SK-N-SH (cell line): ENCODE measurements at regions not wholly inside any gene's neighbourhood (a gene's known extent, or its start where the extent isn't known, plus 50 kb on each side); places are given as distances from the start of the nearest gene placed in this dataset.

Experiments
- CTCF ChIA-PET: fragments of 300-600, 350-600 bp; formaldehyde crosslinking; extraction: SDS; loops from one replicate; lab custom pipeline; 2021; lab: Yijun Ruan, JAX
- POLR2A ChIA-PET: fragments of 350-600 bp; sonication (Branson Sonifier 250); formaldehyde crosslinking; extraction: SDS; loops from one replicate; lab custom pipeline; 2020; ENCODE audit warnings: antibody characterized with exemption, inconsistent platforms; lab: Yijun Ruan, JAX
- DNase-seq: peaks from one replicate; pipeline ENCODE4 v3.0.0; 2012
- H2AFZ ChIP-seq: fragments of 200-600 bp; sonication (generic); 2 replicates; pipeline ENCODE4 v1.8.1; 2016; ENCODE audit warnings: antibody characterized with exemption, mild to moderate bottlenecking, low read depth
- H3F3A ChIP-seq: fragments of 200-600 bp; sonication (generic); replicated peaks from 2 replicates; pipeline ENCODE3; 2016; ENCODE audit warnings: antibody characterized with exemption, mild to moderate bottlenecking; ENCODE audit not compliant: insufficient read depth
- H3K27ac ChIP-seq, 2 experiments: fragments of 200-500 bp in 1 of 2; fragments of 200-600 bp in 1 of 2; sonication (Bioruptor generic) in 1 of 2; sonication (generic), shearing (Covaris generic) in 1 of 2; 2 replicates each; pipeline versions ENCODE4 v1.5.1 to v1.6.1; 2014 to 2016; ENCODE audit warnings: low read depth in 2 of 2, inconsistent platforms in 1 of 2, low read length in 1 of 2, mild to moderate bottlenecking in 1 of 2, mixed read lengths in 1 of 2
- H3K27me3 ChIP-seq: fragments of 200-600 bp; sonication (generic), shearing (Covaris generic); 2 replicates; pipeline ENCODE4 v1.6.1; 2016; ENCODE audit warnings: mixed run types; ENCODE audit not compliant: insufficient read depth
- H3K36me3 ChIP-seq, 2 experiments: fragments of 200-500 bp in 1 of 2; fragments of 200-600 bp in 1 of 2; sonication (Bioruptor generic) in 1 of 2; sonication (generic) in 1 of 2; replicated peaks in 1 of 2; 2 replicates each; pipeline versions ENCODE3 to v1.5.1; 2014 to 2016; ENCODE audit warnings: low read length in 1 of 2, mild to moderate bottlenecking in 1 of 2; ENCODE audit not compliant: insufficient read depth in 2 of 2, control insufficient read depth in 1 of 2
- H3K4me1 ChIP-seq, 2 experiments: fragments of 200-500 bp in 1 of 2; fragments of 200-600 bp in 1 of 2; sonication (Bioruptor generic) in 1 of 2; sonication (generic), shearing (Covaris generic) in 1 of 2; 2 replicates each; pipeline versions ENCODE4 v1.5.1 to v1.6.1; 2014 to 2016; ENCODE audit warnings: low read depth in 1 of 2, low read length in 1 of 2, mixed run types in 1 of 2; ENCODE audit not compliant: insufficient read depth in 2 of 2, control insufficient read depth in 1 of 2
- H3K4me2 ChIP-seq: fragments of 200-600 bp; sonication (generic), shearing (Covaris generic); 2 replicates; pipeline ENCODE4 v1.6.1; 2017; ENCODE audit warnings: mixed run types
- H3K4me3 ChIP-seq, 2 experiments: fragments of 200-500 bp in 1 of 2; fragments of 200-600 bp in 1 of 2; sonication (Bioruptor generic) in 1 of 2; sonication (generic), shearing (Covaris generic) in 1 of 2; 2 replicates each; pipeline versions ENCODE4 v1.5.1 to v1.8.1; 2014 to 2016; ENCODE audit warnings: low read depth in 2 of 2, inconsistent platforms in 1 of 2, low read length in 1 of 2, mild to moderate bottlenecking in 1 of 2, mixed read lengths in 1 of 2, moderate library complexity in 1 of 2
- H3K79me2 ChIP-seq: fragments of 200-600 bp; sonication (generic); 2 replicates; pipeline ENCODE4 v1.8.1; 2017; ENCODE audit warnings: mild to moderate bottlenecking; ENCODE audit not compliant: insufficient read depth
- H3K9ac ChIP-seq: fragments of 200-600 bp; sonication (generic); 2 replicates; pipeline ENCODE4 v1.6.1; 2017; ENCODE audit warnings: mixed run types
- H3K9me2 ChIP-seq: fragments of 200-600 bp; sonication (generic); 2 replicates; pipeline ENCODE4 v1.6.1; 2017; ENCODE audit warnings: mixed run types
- H3K9me3 ChIP-seq: fragments of 200-600 bp; sonication (generic); 2 replicates; pipeline ENCODE4 v1.6.1; 2017; ENCODE audit warnings: mixed run types, mild to moderate bottlenecking, moderate library complexity
- H4K20me1 ChIP-seq: fragments of 200-600 bp; sonication (generic); 2 replicates; pipeline ENCODE4 v1.6.1; 2017; ENCODE audit warnings: mild to moderate bottlenecking, mixed run types; ENCODE audit not compliant: insufficient read depth
- CHD2 ChIP-seq: fragments of 150-350 bp; IDR thresholded peaks from 2 replicates; pipeline ENCODE4 v1.6.1; 2018; ENCODE audit warnings: low read length; ENCODE audit not compliant: partially characterized antibody
- CTCF ChIP-seq: fragments of 200-600 bp; sonication (generic); IDR thresholded peaks from 2 replicates; pipeline ENCODE4 v1.6.1; 2017; ENCODE audit warnings: antibody characterized with exemption, mild to moderate bottlenecking, moderate library complexity
- ELF1 ChIP-seq: IDR thresholded peaks from 2 replicates; pipeline ENCODE4 v1.4.0; 2012
- EP300 ChIP-seq, 2 experiments: IDR thresholded peaks; 2 replicates each; pipeline versions ENCODE4 v1.4.0 to v1.6.1; 2012; ENCODE audit warnings: borderline replicate concordance in 1 of 2, low read depth in 1 of 2, low read length in 1 of 2
- FOXM1 ChIP-seq: IDR thresholded peaks from 2 replicates; pipeline ENCODE4 v1.4.0; 2012; ENCODE audit warnings: low read depth, mild to moderate bottlenecking
- GATA2 ChIP-seq: sonication (generic); formaldehyde crosslinking; IDR thresholded peaks from 2 replicates; pipeline ENCODE4 v1.5.0; 2020; ENCODE audit warnings: mild to moderate bottlenecking, missing genetic modification reagents
- JUND ChIP-seq: IDR thresholded peaks from 2 replicates; pipeline ENCODE4 v1.4.0; 2012
- MXI1 ChIP-seq: IDR thresholded peaks from 2 replicates; pipeline ENCODE4 v1.6.1; 2012; ENCODE audit warnings: mild to moderate bottlenecking, low read depth, low read length, improper control_type of control experiment
- NFIC ChIP-seq: IDR thresholded peaks from 2 replicates; pipeline ENCODE4 v1.4.0; 2012; ENCODE audit warnings: borderline replicate concordance
- POLR2AphosphoS5 ChIP-seq: IDR thresholded peaks from 2 replicates; pipeline ENCODE4 v1.6.1; 2012; ENCODE audit warnings: low read depth, low read length
- REST ChIP-seq: IDR thresholded peaks from 2 replicates; pipeline ENCODE4 v1.6.1; 2012; ENCODE audit warnings: mild to moderate bottlenecking, low read depth, low read length, moderate library complexity
- TCF12 ChIP-seq: IDR thresholded peaks from 2 replicates; pipeline ENCODE4 v1.4.0; 2012
- YY1 ChIP-seq: IDR thresholded peaks from 2 replicates; pipeline ENCODE4 v1.4.0; 2012; ENCODE audit warnings: low read depth, mild to moderate bottlenecking
- WGBS: methylation state at CpG from one replicate; pipeline ENCODE4 v1.1.6; 2017; ENCODE audit warnings: low lambda C conversion rate; 5-methylcytosine and 5-hydroxymethylcytosine counted together

GRCh38 chr6:134631398-134631924 is 313.5 kb upstream of the SGK1 start (continued):
- TF ChIP-seq CTCF: no peak
- no peak for TF ChIP-seq ELF1
- no peak for TF ChIP-seq GATA2 (CRISPR knock-in tag)
- no peak for TF ChIP-seq TCF12

- Histone ChIP-seq H3K27ac (no peak overlapping the region), H3K79me2 (no peaks in the 10 kb centered on the region), H4K20me1 (no peaks in the 10 kb centered on the region), H3K9me3 (no peaks in the 10 kb centered on the region), H3K36me3 (no peaks in the 10 kb centered on the region), H3K4me2 (no peak overlapping the region), H3K27me3 (no peaks in the 10 kb centered on the region), H3K4me3 (no peak overlapping the region), H2AFZ (no peak overlapping the region), H3F3A (no peaks in the 10 kb centered on the region), H3K9me2 (no peaks in the 10 kb centered on the region), H3K9ac (no peak overlapping the region), H3K4me1 (peaks cover 4% of the 10 kb centered on the region in 2 experiments; a peak in 2 of 4 replicates)
- peak; percentile 20 for DNase-seq
- ChIA-PET POLR2A (no interaction called here), CTCF (interaction anchor here (1.8 kb wide), 1 partner anchor 10 kb away, joined by 6 read pairs; no protein-coding TSS in a partner anchor)
- WGBS: 74% methylated on average over 10 of the region's 10 CpGs
- no peak for TF ChIP-seq FOXM1
- TF ChIP-seq REST: no peak
- TF ChIP-seq JUND: no peak
- TF ChIP-seq MXI1: no peak
- TF ChIP-seq YY1: no peak
- TF ChIP-seq NFIC: no peak
- TF ChIP-seq POLR2AphosphoS5: no peak
- TF ChIP-seq GATA2 (CRISPR knock-in tag): no peak
- no peak for TF ChIP-seq CTCF
- TF ChIP-seq ELF1: no peak
- no peak for TF ChIP-seq EP300 (IDR thresholded peaks at IDR 0.05; ENCODE audit: borderline replicate concordance in 1 of 2, low read depth in 1 of 2, low read length in 1 of 2)
- TF ChIP-seq CHD2: no peak
- TF ChIP-seq, all 33 proteins: peak for 0
Measured at GRCh38 chr6:134630508-134631121, 312.7 kb upstream of the SGK1 start.
